Left lobe of liver (tissue), 2 donors: ENCODE measurements at regions not wholly inside any gene's neighbourhood (a gene's known extent, or its start where the extent isn't known, plus 50 kb on each side); places are given as distances from the start of the nearest gene placed in this dataset.

Experiments
- ATAC-seq: fragments of 200-7000 bp; cut with Tn5 transposase; one replicate; pipeline ENCODE4 v1.9.1; 2020; ENCODE audit warnings: mild to moderate bottlenecking, moderate library complexity
- DNase-seq: peaks from one replicate; pipeline ENCODE4 v3.0.0-alpha.2; 2020; ENCODE audit warnings: low spot score
- donor health status: DM: no; HTN: no; CAD: no; lungs with moderate emphysema.
- donor health status: DM: no; HTN: yes; CAD: no.

- no peak for DNase-seq
- ATAC-seq, result no peak
Observed at GRCh38 chr18:64663086-64663485, 514.2 kb upstream of the LINC00305 start.

- DNase-seq, result no peak
Observed at GRCh38 chr18:64659196-64659595, 510.3 kb upstream of the LINC00305 start.

GRCh38 chr18:64653068-64653467 is 504.2 kb upstream of the LINC00305 start:
- no peak for ATAC-seq
- DNase-seq, result no peak

More at GRCh38 chr18:64659196-64659595, 510.3 kb upstream of the LINC00305 start:
- no peak for ATAC-seq

- DNase-seq, result no peak
- no peak for ATAC-seq
Observed at GRCh38 chr18:64650068-64650467, 501.2 kb upstream of the LINC00305 start.

- DNase-seq (no peak), ATAC-seq (no peak)
Observed at GRCh38 chr18:64645753-64646152, 496.9 kb upstream of the LINC00305 start.

GRCh38 chr18:64639536-64639935 is 490.6 kb upstream of the LINC00305 start:
- no peak for ATAC-seq
- DNase-seq, result no peak

- no peak for ATAC-seq
- no peak for DNase-seq
Observed at GRCh38 chr18:64620971-64621560, 472.2 kb upstream of the LINC00305 start.

GRCh38 chr18:64618390-64618789 is 469.5 kb upstream of the LINC00305 start:
- DNase-seq (no peak), ATAC-seq (no peak)

GRCh38 chr18:64615021-64615420 is 466.1 kb upstream of the LINC00305 start:
- DNase-seq, result no peak
- ATAC-seq, result no peak

- DNase-seq, result no peak
- ATAC-seq, result no peak
Observed at GRCh38 chr18:64614446-64614845, 465.6 kb upstream of the LINC00305 start.

- ATAC-seq (no peak), DNase-seq (no peak)
Observed at GRCh38 chr18:64592246-64592645, 443.4 kb upstream of the LINC00305 start.

GRCh38 chr18:64589000-64589399 is 440.1 kb upstream of the LINC00305 start:
- DNase-seq (no peak), ATAC-seq (no peak)

- ATAC-seq (no peak), DNase-seq (no peak)
Observed at GRCh38 chr18:64566456-64566855, 417.6 kb upstream of the LINC00305 start.

- DNase-seq (no peak), ATAC-seq (no peak)
Observed at GRCh38 chr18:64562651-64563050, 413.8 kb upstream of the LINC00305 start.

GRCh38 chr18:64546451-64546850 is 397.6 kb upstream of the LINC00305 start:
- DNase-seq (no peak), ATAC-seq (no peak)

GRCh38 chr18:64539847-64540246 is 391.0 kb upstream of the LINC00305 start:
- no peak for DNase-seq
- no peak for ATAC-seq

- ATAC-seq (no peak), DNase-seq (no peak)
Observed at GRCh38 chr18:64528646-64529045, 379.8 kb upstream of the LINC00305 start.

- DNase-seq, result no peak
Observed at GRCh38 chr18:64519201-64519600, 370.3 kb upstream of the LINC00305 start.

GRCh38 chr18:64518191-64518590 is 369.3 kb upstream of the LINC00305 start:
- DNase-seq, result no peak

More at GRCh38 chr18:64519201-64519600, 370.3 kb upstream of the LINC00305 start:
- ATAC-seq, result no peak

GRCh38 chr18:64513401-64513800 is 364.5 kb upstream of the LINC00305 start:
- ATAC-seq (no peak), DNase-seq (no peak)

More at GRCh38 chr18:64518191-64518590, 369.3 kb upstream of the LINC00305 start:
- no peak for ATAC-seq

- no peak for DNase-seq
- no peak for ATAC-seq
Observed at GRCh38 chr18:64490207-64490606, 341.3 kb upstream of the LINC00305 start.

GRCh38 chr18:64488698-64489097 is 339.8 kb upstream of the LINC00305 start:
- DNase-seq (no peak), ATAC-seq (no peak)

GRCh38 chr18:64474773-64475172 is 325.9 kb upstream of the LINC00305 start:
- no peak for DNase-seq
- ATAC-seq, result no peak
